Activated T-helper 1 cell treated with anti-CD3 and anti-CD28 coated beads, Interleukin-12 subunit alpha, Interleukin-12 subunit beta, Interleukin-2, Interleukin-4 antibody, amounts not matched to agents 30 ng/mL and 10 ng/mL and 1 ng/mL, durations not matched to agents 14 hours and 24 hours and 36 hours (primary cell): ENCODE measurements at regions not wholly inside any gene's neighbourhood (a gene's known extent, or its start where the extent isn't known, plus 50 kb on each side); places are given as distances from the start of the nearest gene placed in this dataset.
A peak's percentile ranks its signal among the peaks of the same experiment; 100 is the strongest.

Experiments used
- DNase-seq: peaks from one replicate; pipeline ENCODE4 v3.0.0; 2021; ENCODE audit warnings: low spot score
- H3K27ac Mint-ChIP-seq: one replicate; pipeline ENCODE4 v1.8.0; 2021; ENCODE audit warnings: mild to moderate bottlenecking, mixed read lengths
- H3K27me3 Mint-ChIP-seq: one replicate; pipeline ENCODE4 v1.8.0; 2022; ENCODE audit warnings: mild to moderate bottlenecking, moderate library complexity, mixed read lengths; ENCODE audit not compliant: insufficient read depth
- H3K36me3 Mint-ChIP-seq: one replicate; pipeline ENCODE4 v1.8.0; 2021; ENCODE audit warnings: low read depth, mixed read lengths
- H3K4me1 Mint-ChIP-seq: one replicate; pipeline ENCODE4 v1.8.0; 2021; ENCODE audit warnings: low read depth, mixed read lengths
- H3K4me3 Mint-ChIP-seq: one replicate; pipeline ENCODE4 v1.8.0; 2021; ENCODE audit warnings: mild to moderate bottlenecking, moderate library complexity, mixed read lengths
- H3K9me3 Mint-ChIP-seq: one replicate; pipeline ENCODE4 v1.8.0; 2021; ENCODE audit warnings: mixed read lengths
- intact Hi-C: fragments of 100-400 bp; cut with micrococcal nuclease; formaldehyde crosslinking; loops from one replicate; pipeline ENCODE4 v1.15.1; 2024

DNA sequence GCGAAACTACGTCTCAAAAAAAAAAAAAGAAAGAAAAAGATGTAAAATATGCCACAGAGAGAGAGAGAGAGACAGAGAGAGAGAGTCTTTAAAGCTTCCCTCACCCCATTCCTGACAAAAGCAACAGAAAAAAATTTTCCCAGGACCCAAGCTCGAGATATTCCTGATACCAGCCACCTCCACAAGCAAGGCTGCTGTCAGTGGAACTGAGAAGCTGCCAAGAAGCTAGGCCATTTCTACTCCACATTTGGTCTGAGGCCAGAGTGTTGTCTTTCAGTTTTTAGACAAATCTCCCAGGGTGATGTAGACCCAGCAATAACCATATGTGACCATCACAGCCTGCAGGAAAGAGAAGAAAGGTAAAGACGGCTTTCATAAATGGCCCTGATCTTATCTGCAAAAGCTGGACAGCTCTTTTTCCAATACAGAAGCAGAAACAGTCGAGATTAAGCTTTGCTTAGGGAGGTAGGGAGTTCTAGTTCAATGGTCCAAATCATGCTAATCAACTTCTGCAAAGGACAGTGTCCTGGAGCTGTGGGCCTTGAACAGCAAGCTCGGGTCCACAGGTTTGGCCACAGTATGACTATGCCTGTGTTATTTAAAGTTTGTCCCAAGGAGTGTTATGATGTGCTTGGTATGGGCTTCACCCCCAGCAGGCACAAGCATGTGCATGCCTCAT, 130.3 kb upstream of the NUDT4 start:
- intact Hi-C loops: no loop called here
- H3K4me3 Mint-ChIP-seq: no peak overlapping the region
- peak overlapping the region; percentile 41 for H3K27ac Mint-ChIP-seq
- peaks cover 71% of the 10 kb centered on the region for H3K4me1 Mint-ChIP-seq
- no peaks in the 10 kb centered on the region for H3K27me3 Mint-ChIP-seq
- no peaks in the 10 kb centered on the region for H3K36me3 Mint-ChIP-seq
- no peak for DNase-seq
- no peaks in the 10 kb centered on the region for H3K9me3 Mint-ChIP-seq

DNA sequence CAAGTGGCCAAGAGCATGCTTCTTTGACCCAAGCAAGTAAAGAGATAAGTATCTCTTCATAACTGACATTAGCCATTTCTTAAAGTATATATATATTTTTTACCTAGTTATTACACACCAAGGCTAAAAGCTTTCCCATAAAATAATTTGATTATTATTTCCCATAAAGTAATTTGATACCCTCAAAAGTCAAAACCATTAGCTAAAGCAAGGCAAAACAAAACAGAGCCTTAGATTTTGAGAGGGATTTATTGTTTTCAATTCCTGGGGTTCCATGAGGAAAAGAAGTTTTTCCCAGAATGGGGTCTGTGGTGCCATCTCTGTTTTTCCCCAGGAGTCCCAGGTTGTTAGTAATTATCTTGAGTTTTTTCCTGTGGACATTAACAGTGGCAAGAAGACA, 125.5 kb upstream of the NUDT4 start:
- no peak overlapping the region for H3K27ac Mint-ChIP-seq
- H3K36me3 Mint-ChIP-seq: peaks cover 6% of the 10 kb centered on the region
- intact Hi-C loops: no loop called here
- DNase-seq: no peak
- no peaks in the 10 kb centered on the region for H3K27me3 Mint-ChIP-seq
- H3K4me1 Mint-ChIP-seq: peaks cover 28% of the 10 kb centered on the region
- H3K9me3 Mint-ChIP-seq: peaks cover 11% of the 10 kb centered on the region
- H3K4me3 Mint-ChIP-seq: no peak overlapping the region

DNA sequence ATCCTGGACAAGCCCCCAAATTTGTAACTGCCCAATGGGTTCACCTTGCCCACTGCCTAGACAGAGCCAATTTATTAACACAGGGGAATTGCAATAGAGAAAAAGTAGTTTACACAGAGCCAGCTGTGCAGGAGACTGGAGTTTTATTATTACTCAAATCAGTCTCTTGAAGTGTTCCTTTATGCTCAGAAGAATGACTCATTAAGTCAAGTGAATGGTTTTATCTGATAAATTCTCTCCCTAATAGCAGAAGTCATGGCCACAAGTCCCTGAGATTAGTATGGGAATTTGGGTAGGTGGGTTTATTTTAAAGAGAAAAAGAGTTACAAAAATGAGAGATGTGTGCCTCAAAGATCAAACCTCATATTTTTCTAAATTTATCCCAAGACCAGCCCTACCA, 122.8 kb upstream of the NUDT4 start:
- H3K27me3 Mint-ChIP-seq: no peaks in the 10 kb centered on the region
- H3K4me3 Mint-ChIP-seq: no peak overlapping the region
- intact Hi-C loops: no loop called here
- DNase-seq: no peak
- H3K9me3 Mint-ChIP-seq: peaks cover 11% of the 10 kb centered on the region
- H3K4me1 Mint-ChIP-seq: peaks cover 2% of the 10 kb centered on the region
- peaks cover 6% of the 10 kb centered on the region for H3K36me3 Mint-ChIP-seq
- H3K27ac Mint-ChIP-seq: no peak overlapping the region

DNA sequence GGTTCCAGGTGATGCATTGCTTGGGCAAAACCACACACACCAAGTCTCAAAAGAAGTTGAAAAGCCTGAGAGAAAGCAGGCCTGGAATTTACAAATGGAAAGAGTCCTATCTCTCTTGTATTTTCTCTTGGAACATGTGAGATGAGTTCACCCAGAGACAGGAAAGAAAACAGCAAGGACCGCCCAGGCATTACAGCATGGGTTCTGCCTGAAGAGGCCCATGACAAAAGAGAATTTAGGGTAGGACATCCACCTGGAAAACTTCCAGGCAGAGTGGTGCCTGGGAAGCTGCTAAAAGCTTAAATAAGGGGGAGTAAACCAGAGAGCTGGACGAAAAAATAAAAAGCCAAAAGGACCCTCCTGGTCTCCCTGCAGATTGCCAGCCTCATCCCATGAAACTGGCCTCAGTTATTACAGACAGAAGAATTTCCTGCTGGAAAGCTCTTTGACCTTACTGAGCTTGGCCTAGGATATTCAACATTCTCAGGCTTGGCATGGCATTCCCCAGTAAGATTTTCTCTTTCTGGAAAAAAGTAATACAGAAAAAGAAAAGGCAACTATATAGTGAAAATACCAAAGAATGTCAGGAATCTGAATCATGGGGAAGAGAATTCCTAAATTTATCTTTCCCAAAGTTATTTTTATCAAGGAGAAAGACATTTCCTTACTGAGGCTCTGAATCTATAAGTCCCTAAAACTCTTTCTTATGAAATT, 121.3 kb upstream of the NUDT4 start:
- Mint-ChIP-seq H3K9me3 (peaks cover 11% of the 10 kb centered on the region), H3K36me3 (peaks cover 6% of the 10 kb centered on the region), H3K27ac (no peak overlapping the region), H3K27me3 (no peaks in the 10 kb centered on the region), H3K4me1 (no peaks in the 10 kb centered on the region), H3K4me3 (no peak overlapping the region)
- intact Hi-C loops: no loop called here
- DNase-seq: no peak

DNA sequence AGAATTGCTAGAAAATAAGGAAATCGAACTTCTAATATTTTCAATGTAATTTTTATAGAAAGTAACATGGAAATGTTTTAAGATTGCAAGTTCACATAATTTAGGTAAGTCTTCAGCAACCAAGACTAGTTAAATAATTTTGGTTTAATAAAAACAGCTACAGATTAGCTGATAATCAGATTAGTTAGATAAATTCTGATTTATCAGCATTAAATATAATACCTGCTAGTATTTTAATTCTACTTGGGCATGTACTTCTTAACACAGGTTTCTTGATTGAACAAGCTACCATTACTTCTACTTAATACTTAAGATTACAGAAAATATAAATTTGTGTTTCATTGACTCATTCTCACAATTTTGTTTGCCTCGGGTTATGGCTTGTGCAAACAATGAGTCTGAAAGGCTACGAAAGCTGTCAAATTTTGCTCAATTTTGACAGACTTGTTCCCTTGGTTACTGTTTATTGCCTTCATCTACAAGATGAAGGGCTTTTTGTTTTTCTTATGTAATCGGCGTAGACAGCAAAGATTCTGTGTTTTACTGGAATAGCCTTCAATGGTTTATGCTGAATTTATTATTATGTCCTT, 116.1 kb upstream of the NUDT4 start:
- Mint-ChIP-seq H3K9me3 (no peaks in the 10 kb centered on the region), H3K27me3 (no peaks in the 10 kb centered on the region), H3K4me3 (no peak overlapping the region), H3K4me1 (no peaks in the 10 kb centered on the region), H3K27ac (no peak overlapping the region), H3K36me3 (no peaks in the 10 kb centered on the region)
- intact Hi-C loops: no loop called here
- no peak for DNase-seq

DNA sequence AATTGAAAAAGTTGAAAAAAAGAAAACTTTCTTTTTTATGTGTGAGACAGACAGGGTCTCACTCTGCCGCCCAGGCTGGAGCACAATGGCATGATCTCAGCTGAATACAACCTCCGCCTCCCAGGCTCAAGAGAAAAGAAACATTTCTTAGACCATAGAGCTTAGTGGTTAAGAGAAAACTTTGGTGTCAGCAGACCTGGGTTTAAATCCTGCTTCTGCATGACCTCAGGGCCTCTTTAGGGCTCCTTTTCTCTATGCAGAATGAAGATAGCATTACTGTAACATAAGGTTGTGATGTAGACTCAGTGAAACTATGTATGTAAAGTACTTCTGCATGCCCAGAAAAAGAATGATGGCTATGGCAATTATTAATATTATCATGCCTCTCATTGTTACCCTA, 104.7 kb upstream of the NUDT4 start:
- no peak overlapping the region for H3K4me3 Mint-ChIP-seq
- no peak for DNase-seq
- H3K27ac Mint-ChIP-seq: no peak overlapping the region
- intact Hi-C loops: no loop called here
- H3K27me3 Mint-ChIP-seq: peaks cover 2% of the 10 kb centered on the region
- H3K36me3 Mint-ChIP-seq: no peaks in the 10 kb centered on the region
- no peaks in the 10 kb centered on the region for H3K9me3 Mint-ChIP-seq
- peaks cover 7% of the 10 kb centered on the region for H3K4me1 Mint-ChIP-seq

DNA sequence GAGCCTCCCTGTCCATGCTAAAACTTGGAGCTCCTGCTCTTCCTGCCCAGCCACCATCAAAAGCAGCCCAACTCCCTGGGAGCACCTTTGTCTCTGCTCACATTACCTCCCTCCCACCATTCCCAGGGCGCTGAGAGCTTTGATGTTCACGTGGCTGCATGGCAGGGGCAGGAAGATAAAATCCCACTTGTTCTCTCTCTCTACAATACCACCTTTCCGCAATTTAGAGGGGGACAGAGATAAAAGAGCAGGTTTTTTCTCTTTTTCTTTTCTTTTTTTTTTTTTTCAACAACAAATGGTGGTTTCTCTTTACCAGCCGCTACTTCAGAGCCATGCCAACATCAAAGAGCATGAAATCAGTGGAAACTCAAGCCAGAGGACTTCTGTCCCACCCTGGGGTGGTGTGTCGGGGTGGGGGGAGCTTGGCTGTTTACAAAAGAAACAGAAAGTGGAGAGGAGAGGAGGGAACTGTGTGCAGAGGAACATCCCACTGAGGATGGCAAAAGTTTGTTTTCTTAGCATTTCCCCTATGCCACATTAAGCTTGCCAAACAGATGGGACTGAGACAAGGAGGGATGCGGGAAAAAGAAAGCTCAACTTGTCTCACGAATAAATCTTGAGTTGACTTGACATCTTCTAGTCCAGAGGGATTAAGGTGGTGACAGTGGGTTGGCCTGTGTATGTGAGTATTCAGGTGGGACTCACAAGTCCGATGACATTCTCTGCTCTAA, 103.7 kb upstream of the NUDT4 start:
- DNase-seq: no peak

DNA sequence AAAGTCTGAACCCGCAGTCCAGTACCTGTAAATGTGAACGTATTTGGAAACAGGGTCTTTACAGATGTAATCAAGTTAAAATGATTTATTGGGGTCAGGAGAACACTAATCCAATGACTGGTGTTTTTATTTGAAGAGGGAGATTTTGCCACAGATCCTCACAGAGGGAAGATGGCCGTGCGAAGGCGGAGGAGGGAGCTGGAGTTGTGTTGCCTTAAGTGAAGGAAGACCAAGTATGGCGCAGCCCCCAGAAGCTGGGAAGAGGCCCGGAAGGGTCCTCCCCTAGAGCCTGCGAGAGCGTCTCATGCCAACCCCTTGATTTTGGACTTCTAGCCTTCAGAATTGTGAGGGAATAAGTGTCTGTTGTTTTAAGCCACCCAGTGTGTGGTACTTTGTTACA, 102.8 kb upstream of the NUDT4 start:
- Mint-ChIP-seq H3K27ac (no peak overlapping the region), H3K36me3 (no peaks in the 10 kb centered on the region), H3K4me1 (peaks cover 7% of the 10 kb centered on the region), H3K4me3 (no peak overlapping the region), H3K9me3 (no peaks in the 10 kb centered on the region), H3K27me3 (peaks cover 3% of the 10 kb centered on the region)
- no peak for DNase-seq
- intact Hi-C loops: no loop called here

More for the DNA sequence above, 103.7 kb upstream of the NUDT4 start:
- peaks cover 7% of the 10 kb centered on the region for H3K4me1 Mint-ChIP-seq
- H3K9me3 Mint-ChIP-seq: no peaks in the 10 kb centered on the region
- intact Hi-C loops: no loop called here
- no peak overlapping the region for H3K27ac Mint-ChIP-seq
- no peaks in the 10 kb centered on the region for H3K36me3 Mint-ChIP-seq
- H3K27me3 Mint-ChIP-seq: peaks cover 2% of the 10 kb centered on the region
- H3K4me3 Mint-ChIP-seq: no peak overlapping the region

DNA sequence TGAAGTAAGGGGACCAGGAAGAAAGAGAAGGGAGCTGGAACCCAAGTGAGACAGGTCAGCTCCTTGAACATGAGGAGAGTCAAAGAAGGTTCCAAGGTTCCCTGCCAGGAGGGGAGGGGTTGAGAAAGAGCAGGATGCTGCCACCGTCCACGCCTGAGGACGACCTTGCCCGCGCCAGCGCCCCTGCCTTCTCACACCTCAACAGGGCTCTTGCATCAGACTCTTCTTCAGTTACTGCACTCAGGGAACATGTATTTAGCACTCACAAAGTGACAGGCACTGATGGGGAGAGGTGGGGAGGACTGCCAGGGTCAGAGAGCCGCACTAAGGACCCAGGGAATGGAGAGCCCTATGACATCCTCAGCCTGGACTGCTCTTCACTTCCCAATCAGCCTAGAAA, 102.1 kb upstream of the NUDT4 start:
- no peak for DNase-seq
- intact Hi-C loops: no loop called here

DNA sequence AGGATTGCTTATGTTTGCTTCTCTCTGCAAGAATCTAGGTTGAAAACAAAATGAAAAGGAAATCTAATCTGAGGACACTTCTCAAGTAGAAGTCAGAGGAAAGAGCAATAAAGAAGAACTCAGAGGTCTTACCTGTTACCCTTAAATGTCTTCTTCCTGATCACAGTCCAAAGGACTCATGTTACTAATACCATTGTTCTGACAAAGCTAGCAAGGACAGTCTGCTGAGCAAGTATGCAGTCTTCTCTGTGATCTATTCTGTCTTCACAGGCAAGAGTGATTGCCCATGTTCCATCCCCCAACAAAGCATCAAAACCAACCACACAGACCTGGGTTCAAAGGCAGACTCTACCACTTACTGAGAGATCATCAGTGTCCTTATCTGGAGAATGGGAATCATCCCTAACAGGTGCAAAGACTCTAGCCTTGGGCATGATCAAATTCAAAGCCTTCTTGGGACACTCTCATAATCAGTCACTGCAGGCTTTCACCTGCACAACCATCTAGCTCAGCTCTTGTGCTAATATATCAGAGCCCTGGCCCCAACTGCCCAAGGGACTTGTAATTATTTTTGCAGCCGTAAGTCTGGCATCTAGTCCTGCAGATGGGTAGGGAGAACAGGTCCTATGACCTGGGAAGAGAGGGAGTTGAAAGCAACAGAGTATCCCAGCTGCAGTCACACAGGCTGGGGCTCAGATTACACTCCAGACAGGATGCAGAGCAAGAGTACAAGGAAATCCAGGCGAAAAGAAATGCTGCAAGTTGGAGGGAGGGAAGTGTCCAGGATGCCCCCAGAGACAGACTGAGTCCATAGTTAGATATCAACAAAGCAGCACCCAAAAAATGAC, 97.9 kb upstream of the NUDT4 start:
- H3K4me3 Mint-ChIP-seq: no peak overlapping the region
- H3K36me3 Mint-ChIP-seq: no peaks in the 10 kb centered on the region
- DNase-seq: no peak
- no peaks in the 10 kb centered on the region for H3K9me3 Mint-ChIP-seq
- intact Hi-C loops: no loop called here
- peaks cover 5% of the 10 kb centered on the region for H3K27me3 Mint-ChIP-seq
- no peak overlapping the region for H3K27ac Mint-ChIP-seq
- no peaks in the 10 kb centered on the region for H3K4me1 Mint-ChIP-seq

More for the DNA sequence above, 102.1 kb upstream of the NUDT4 start:
- Mint-ChIP-seq H3K4me3 (no peak overlapping the region), H3K27me3 (peaks cover 5% of the 10 kb centered on the region), H3K9me3 (no peaks in the 10 kb centered on the region), H3K36me3 (no peaks in the 10 kb centered on the region), H3K27ac (no peak overlapping the region), H3K4me1 (peaks cover 7% of the 10 kb centered on the region)

DNA sequence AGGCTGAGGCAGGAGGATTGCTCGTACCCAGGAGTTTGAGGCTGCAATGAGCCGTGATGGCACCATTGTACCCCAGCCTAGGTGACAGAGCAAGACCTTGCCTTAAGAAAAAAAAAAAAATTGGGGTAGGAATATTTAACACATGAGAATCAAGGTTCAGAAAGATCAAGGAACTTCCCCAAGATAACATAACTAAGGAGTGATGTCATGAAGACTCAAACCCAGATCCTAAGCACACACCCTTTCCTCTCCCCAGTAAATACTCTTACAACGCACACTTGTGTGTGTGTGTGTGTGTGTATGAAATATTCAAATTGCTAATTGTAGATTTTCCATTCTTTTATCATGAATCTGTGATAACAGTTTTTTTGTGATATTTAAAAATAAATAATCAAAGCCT, 90.6 kb upstream of the NUDT4 start:
- no peak overlapping the region for H3K27ac Mint-ChIP-seq
- intact Hi-C loops: no loop called here

DNA sequence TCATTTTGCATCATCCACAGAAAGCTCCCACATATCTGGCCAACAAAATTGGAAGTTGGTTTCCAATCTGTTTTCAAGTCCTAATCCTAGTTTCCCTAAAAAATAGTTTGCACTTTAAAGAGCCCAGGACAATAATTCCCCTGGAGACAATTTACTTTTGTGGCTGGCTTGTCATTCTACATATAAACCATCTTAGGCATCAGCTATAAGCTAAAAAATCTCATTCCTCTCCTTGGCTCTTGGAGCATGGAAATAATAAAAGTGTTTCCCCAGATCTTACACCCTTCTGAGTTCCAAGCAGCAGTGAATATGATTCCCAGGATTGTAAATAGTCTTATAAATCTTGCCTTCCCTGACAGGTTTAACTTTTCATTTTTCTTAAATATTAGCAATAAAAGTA, 89.1 kb upstream of the NUDT4 start:
- Mint-ChIP-seq H3K9me3 (no peaks in the 10 kb centered on the region), H3K27me3 (no peaks in the 10 kb centered on the region), H3K27ac (no peak overlapping the region), H3K4me1 (no peaks in the 10 kb centered on the region), H3K4me3 (no peak overlapping the region), H3K36me3 (no peaks in the 10 kb centered on the region)
- no peak for DNase-seq
- intact Hi-C loops: no loop called here

More for the DNA sequence above, 90.6 kb upstream of the NUDT4 start:
- Mint-ChIP-seq H3K36me3 (no peaks in the 10 kb centered on the region), H3K4me3 (no peak overlapping the region), H3K27me3 (no peaks in the 10 kb centered on the region), H3K9me3 (no peaks in the 10 kb centered on the region), H3K4me1 (no peaks in the 10 kb centered on the region)
- no peak for DNase-seq
